Caco-2 (cell line): ENCODE measurements at regions not wholly inside any gene's neighbourhood (a gene's known extent, or its start where the extent isn't known, plus 50 kb on each side); places are given as distances from the start of the nearest gene placed in this dataset.

Experiments
- BruUV-seq: library from RNA; stranded (reverse); fragments of 400-500 nt; replicated peaks from 2 replicates; lab custom pipeline; 2021; lab: Mats Ljungman, UMichigan
- CTCF ChIA-PET: fragments of 300-600 bp; sonication (Branson Sonifier 250); formaldehyde crosslinking; loops from one replicate; lab custom pipeline; 2022; ENCODE audit warnings: antibody characterized with exemption; lab: Charles Lee
- POLR2A ChIA-PET: fragments of 300-600 bp; sonication (Branson Sonifier 250); formaldehyde crosslinking; loops from one replicate; lab custom pipeline; 2022; ENCODE audit warnings: antibody characterized with exemption; lab: Charles Lee
- DNase-seq, 2 experiments: peaks; one replicate each; pipeline versions ENCODE4 v3.0.0 to v3.0.0-alpha.2; 2020 to 2022
- H3K27me3 ChIP-seq: replicated peaks from 2 replicates; pipeline ENCODE4 v1.6.0; 2011; ENCODE audit warnings: low read length; ENCODE audit not compliant: control insufficient read depth, insufficient read depth
- H3K36me3 ChIP-seq: 2 replicates; pipeline ENCODE4 v1.5.1; 2011; ENCODE audit warnings: low read length; ENCODE audit not compliant: control insufficient read depth, insufficient read depth
- H3K4me1 ChIP-seq: fragments of 250-450 bp; sonication (Bioruptor Pico); 2 replicates; pipeline ENCODE4 v1.5.1; 2020; ENCODE audit warnings: mild to moderate bottlenecking
- H3K4me3 ChIP-seq: 2 replicates; pipeline ENCODE4 v1.5.1; 2011; ENCODE audit warnings: low read depth, mild to moderate bottlenecking, control low read depth, low read length
- H3K9me3 ChIP-seq: fragments of 250-450 bp; sonication (Bioruptor Pico); 2 replicates; pipeline ENCODE4 v1.5.1; 2020; ENCODE audit warnings: mild to moderate bottlenecking, moderate library complexity
- H3K27ac Mint-ChIP-seq: one replicate; pipeline ENCODE4 v1.8.0; 2022; ENCODE audit warnings: mixed read lengths; ENCODE audit not compliant: unreplicated experiment
- H3K27me3 Mint-ChIP-seq: one replicate; pipeline ENCODE4 v1.8.0; 2022; ENCODE audit warnings: mixed read lengths; ENCODE audit not compliant: insufficient read depth, unreplicated experiment
- H3K36me3 Mint-ChIP-seq: one replicate; pipeline ENCODE4 v1.8.0; 2022; ENCODE audit warnings: mild to moderate bottlenecking, mixed read lengths; ENCODE audit not compliant: insufficient read depth, unreplicated experiment
- H3K4me1 Mint-ChIP-seq: one replicate; pipeline ENCODE4 v1.8.0; 2022; ENCODE audit warnings: low read depth, mixed read lengths; ENCODE audit not compliant: unreplicated experiment
- H3K4me3 Mint-ChIP-seq: one replicate; pipeline ENCODE4 v1.8.0; 2022; ENCODE audit warnings: mild to moderate bottlenecking, moderate library complexity, mixed read lengths; ENCODE audit not compliant: unreplicated experiment
- H3K9me3 Mint-ChIP-seq: one replicate; pipeline ENCODE4 v1.8.0; 2022; ENCODE audit warnings: mixed read lengths; ENCODE audit not compliant: unreplicated experiment
- CTCF ChIP-seq, 2 experiments: fragments of 200-600 bp in 1 of 2; IDR thresholded peaks; 1 replicate in 1 of 2; 2 replicates in 1 of 2; pipeline versions ENCODE4 v1.5.1 to v1.8.0; 2011 to 2022; ENCODE audit warnings: antibody characterized with exemption in 1 of 2, control low read depth in 1 of 2, inconsistent platforms in 1 of 2, low read depth in 1 of 2, low read length in 1 of 2, mild to moderate bottlenecking in 1 of 2, moderate library complexity in 1 of 2; ENCODE audit not compliant: insufficient read depth in 1 of 2, severe bottlenecking in 1 of 2, unreplicated experiment in 1 of 2
- intact Hi-C: fragments of 100-400 bp; cut with micrococcal nuclease; formaldehyde crosslinking; loops from one replicate; pipeline ENCODE4 v1.10.0; 2022; ENCODE audit not compliant: unreplicated experiment

DNA sequence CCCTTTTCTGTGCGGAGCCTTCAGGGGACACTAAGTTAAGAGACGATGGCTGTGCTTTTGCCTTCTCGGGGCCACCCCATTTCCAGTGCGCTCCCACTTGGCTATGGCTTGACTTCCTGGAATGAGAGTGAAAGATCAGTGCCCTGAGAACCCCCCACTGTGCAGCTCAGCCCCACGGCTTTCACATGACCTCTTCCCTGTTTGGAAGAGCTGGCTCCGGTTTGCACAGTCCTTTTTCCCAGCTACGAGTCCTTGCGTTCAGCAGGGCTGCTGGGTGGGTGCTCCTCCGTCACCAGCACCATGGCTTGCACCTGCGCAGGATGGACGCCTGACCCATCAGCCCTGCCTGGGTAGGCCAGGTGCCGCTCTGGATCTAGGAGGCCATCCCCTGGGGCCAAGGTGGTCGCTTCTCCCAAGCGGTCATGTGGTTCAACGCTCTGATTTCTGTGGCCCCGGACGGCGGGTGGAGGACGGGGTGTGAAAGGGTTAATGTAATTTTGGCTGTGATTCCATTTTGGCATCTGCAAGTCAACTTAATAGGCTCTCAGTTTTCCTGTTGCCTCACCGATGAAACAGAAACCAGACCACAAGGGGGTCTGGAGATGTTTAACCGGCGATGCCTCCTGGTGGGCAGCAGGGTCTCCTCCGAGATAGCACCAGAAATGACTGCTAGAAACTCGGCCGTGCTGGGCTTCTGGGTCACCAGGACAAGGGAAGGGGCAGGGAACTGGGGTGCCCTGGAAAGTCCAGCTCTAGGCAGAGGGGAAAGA is 113.1 kb upstream of the HAAO start:
- Mint-ChIP-seq H3K9me3 (no peaks in the 10 kb centered on the region), H3K36me3 (no peaks in the 10 kb centered on the region), H3K27me3 (no peaks in the 10 kb centered on the region), H3K27ac (no peak overlapping the region), H3K4me1 (peaks cover 13% of the 10 kb centered on the region), H3K4me3 (no peak overlapping the region)
- Histone ChIP-seq H3K27me3 (no peaks in the 10 kb centered on the region), H3K4me1 (peaks cover 10% of the 10 kb centered on the region), H3K4me3 (no peak overlapping the region), H3K36me3 (no peaks in the 10 kb centered on the region), H3K9me3 (no peaks in the 10 kb centered on the region)
- intact Hi-C loops = no loop called here
- POLR2A ChIA-PET = interaction anchor here (0.6 kb wide), 1 partner anchor 30 kb away, joined by 5 read pairs; no protein-coding TSS in a partner anchor
- no peak for DNase-seq
- CTCF ChIA-PET = interaction anchor here (0.7 kb wide), 1 partner anchor 660 kb away, joined by 3 read pairs; no protein-coding TSS in a partner anchor
- no peak for TF ChIP-seq CTCF (IDR thresholded peaks at IDR 0.05; ENCODE audit: insufficient read depth in 1 of 2, low read depth in 1 of 2, low read length in 1 of 2, severe bottlenecking in 1 of 2, unreplicated experiment in 1 of 2)
- BruUV-seq = no TSS peak

- BruUV-seq = no TSS peak
- Mint-ChIP-seq H3K4me1 (peaks cover 13% of the 10 kb centered on the region), H3K4me3 (no peak overlapping the region), H3K27me3 (no peaks in the 10 kb centered on the region), H3K9me3 (no peaks in the 10 kb centered on the region), H3K36me3 (no peaks in the 10 kb centered on the region), H3K27ac (no peak overlapping the region)
- peaks cover 10% of the 10 kb centered on the region for H3K4me1 ChIP-seq
- POLR2A ChIA-PET = no interaction called here
- no peak for TF ChIP-seq CTCF (IDR thresholded peaks at IDR 0.05; ENCODE audit: insufficient read depth in 1 of 2, low read depth in 1 of 2, low read length in 1 of 2, severe bottlenecking in 1 of 2, unreplicated experiment in 1 of 2)
- no peaks in the 10 kb centered on the region for H3K9me3 ChIP-seq
- H3K4me3 ChIP-seq = no peak overlapping the region
- intact Hi-C loops = no loop called here
- no peaks in the 10 kb centered on the region for H3K36me3 ChIP-seq
- CTCF ChIA-PET = interaction anchor here (0.7 kb wide), 1 partner anchor 661 kb away, joined by 3 read pairs; no protein-coding TSS in a partner anchor
- no peak for DNase-seq
- H3K27me3 ChIP-seq = no peaks in the 10 kb centered on the region
These were observed 112.1 kb upstream of the HAAO start for GRCh38 chr2:42904576-42904876.

DNA sequence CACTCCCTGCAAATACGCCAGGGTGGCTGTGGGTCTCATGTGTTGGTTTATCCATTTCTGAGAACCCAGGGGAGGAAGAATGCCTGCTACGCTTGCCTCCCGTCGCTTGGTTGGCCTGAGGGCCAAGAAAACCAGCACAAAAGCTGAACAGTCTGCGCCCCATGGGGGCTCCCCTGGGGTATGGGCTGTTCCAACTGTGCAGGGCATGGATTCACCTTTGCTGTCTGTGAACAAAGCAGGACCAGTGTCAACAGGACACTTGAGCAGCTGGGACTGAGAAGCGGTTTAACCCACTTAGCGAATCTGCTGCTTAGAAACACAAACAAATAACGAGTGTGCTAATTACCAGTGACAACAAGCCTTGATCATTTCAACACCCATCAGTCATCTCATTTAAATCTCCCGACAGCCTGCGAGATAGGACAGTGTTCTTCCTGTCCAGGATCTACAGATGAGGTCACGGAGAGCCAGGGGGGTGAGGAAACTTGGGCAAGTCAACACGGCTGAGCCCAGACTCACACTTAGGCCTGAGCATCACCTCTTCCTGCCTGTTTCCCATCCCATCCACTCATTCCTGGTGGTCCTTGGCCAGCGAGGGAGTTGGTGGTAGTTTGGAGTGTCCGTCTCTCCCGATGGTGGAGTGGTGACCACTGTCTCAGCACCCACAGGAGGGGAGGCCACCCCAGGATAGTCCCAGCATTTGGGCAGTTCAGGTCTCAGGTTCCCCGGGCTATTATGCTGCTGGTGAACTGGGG is 111.6 kb upstream of the HAAO start:
- no TSS peak for BruUV-seq
- no peak overlapping the region for H3K4me3 Mint-ChIP-seq
- CTCF ChIA-PET = no interaction called here
- H3K36me3 Mint-ChIP-seq = no peaks in the 10 kb centered on the region
- DNase-seq = no peak
- no peaks in the 10 kb centered on the region for H3K27me3 Mint-ChIP-seq
- Histone ChIP-seq H3K9me3 (no peaks in the 10 kb centered on the region), H3K36me3 (no peaks in the 10 kb centered on the region), H3K4me3 (no peak overlapping the region), H3K4me1 (peaks cover 10% of the 10 kb centered on the region), H3K27me3 (no peaks in the 10 kb centered on the region)
- POLR2A ChIA-PET = no interaction called here
- no peak for TF ChIP-seq CTCF (IDR thresholded peaks at IDR 0.05; ENCODE audit: insufficient read depth in 1 of 2, low read depth in 1 of 2, low read length in 1 of 2, severe bottlenecking in 1 of 2, unreplicated experiment in 1 of 2)
- intact Hi-C loops = no loop called here
- no peak overlapping the region for H3K27ac Mint-ChIP-seq
- no peaks in the 10 kb centered on the region for H3K9me3 Mint-ChIP-seq
- H3K4me1 Mint-ChIP-seq = peaks cover 13% of the 10 kb centered on the region
